Stimulated activated naive CD8-positive, alpha-beta T cell treated with anti-CD3 and anti-CD28 coated beads, Interleukin-15, Interleukin-2, amounts not matched to agents 100 ng/mL and 50 ng/mL, for 24 hours (primary cell): ENCODE measurements at regions not wholly inside any gene's neighbourhood (a gene's known extent, or its start where the extent isn't known, plus 50 kb on each side); places are given as distances from the start of the nearest gene placed in this dataset.

Experiments used
- H3K27ac Mint-ChIP-seq: one replicate; pipeline ENCODE4 v1.8.0; 2021; ENCODE audit warnings: mild to moderate bottlenecking, mixed read lengths
- H3K27me3 Mint-ChIP-seq: one replicate; pipeline ENCODE4 v1.8.0; 2021; ENCODE audit warnings: mixed read lengths
- H3K36me3 Mint-ChIP-seq: one replicate; pipeline ENCODE4 v1.8.0; 2021; ENCODE audit warnings: low read depth, mixed read lengths
- H3K4me1 Mint-ChIP-seq: one replicate; pipeline ENCODE4 v1.8.0; 2021; ENCODE audit warnings: low read depth, mixed read lengths
- H3K4me3 Mint-ChIP-seq: one replicate; pipeline ENCODE4 v1.8.0; 2021; ENCODE audit warnings: mild to moderate bottlenecking, mixed read lengths
- H3K9me3 Mint-ChIP-seq: one replicate; pipeline ENCODE4 v1.8.0; 2021; ENCODE audit warnings: mixed read lengths

- Mint-ChIP-seq H3K9me3 (peaks cover 15% of the 10 kb centered on the region), H3K4me1 (no peaks in the 10 kb centered on the region), H3K36me3 (no peaks in the 10 kb centered on the region), H3K27ac (no peak overlapping the region), H3K4me3 (no peak overlapping the region), H3K27me3 (no peaks in the 10 kb centered on the region)
Observed at GRCh38 chr4:22052076-22052475, 103.5 kb upstream of the KCNIP4 start.

GRCh38 chr4:22048323-22048722 is 99.8 kb upstream of the KCNIP4 start:
- H3K36me3 Mint-ChIP-seq, result no peaks in the 10 kb centered on the region

GRCh38 chr4:22047793-22048192 is 99.2 kb upstream of the KCNIP4 start:
- no peak overlapping the region for H3K4me3 Mint-ChIP-seq
- no peak overlapping the region for H3K27ac Mint-ChIP-seq
- no peaks in the 10 kb centered on the region for H3K4me1 Mint-ChIP-seq
- H3K27me3 Mint-ChIP-seq, result no peaks in the 10 kb centered on the region
- no peaks in the 10 kb centered on the region for H3K36me3 Mint-ChIP-seq
- peaks cover 15% of the 10 kb centered on the region for H3K9me3 Mint-ChIP-seq

More at GRCh38 chr4:22048323-22048722, 99.8 kb upstream of the KCNIP4 start:
- Mint-ChIP-seq H3K4me1 (no peaks in the 10 kb centered on the region), H3K27ac (no peak overlapping the region), H3K4me3 (no peak overlapping the region), H3K9me3 (peaks cover 13% of the 10 kb centered on the region), H3K27me3 (no peaks in the 10 kb centered on the region)

- peaks cover 17% of the 10 kb centered on the region for H3K9me3 Mint-ChIP-seq
- H3K27ac Mint-ChIP-seq, result no peak overlapping the region
- H3K27me3 Mint-ChIP-seq, result no peaks in the 10 kb centered on the region
- H3K36me3 Mint-ChIP-seq, result no peaks in the 10 kb centered on the region
- H3K4me3 Mint-ChIP-seq, result no peak overlapping the region
- H3K4me1 Mint-ChIP-seq, result no peaks in the 10 kb centered on the region
Observed at GRCh38 chr4:22045051-22045630, 96.6 kb upstream of the KCNIP4 start.

GRCh38 chr4:22031423-22031822 is 82.9 kb upstream of the KCNIP4 start:
- Mint-ChIP-seq H3K27ac (no peak overlapping the region), H3K4me3 (no peak overlapping the region)

GRCh38 chr4:22030881-22031280 is 82.3 kb upstream of the KCNIP4 start:
- H3K9me3 Mint-ChIP-seq, result peaks cover 12% of the 10 kb centered on the region
- no peaks in the 10 kb centered on the region for H3K27me3 Mint-ChIP-seq
- H3K36me3 Mint-ChIP-seq, result no peaks in the 10 kb centered on the region
- no peak overlapping the region for H3K4me3 Mint-ChIP-seq
- no peak overlapping the region for H3K27ac Mint-ChIP-seq
- no peaks in the 10 kb centered on the region for H3K4me1 Mint-ChIP-seq

More at GRCh38 chr4:22031423-22031822, 82.9 kb upstream of the KCNIP4 start:
- Mint-ChIP-seq H3K4me1 (no peaks in the 10 kb centered on the region), H3K9me3 (peaks cover 12% of the 10 kb centered on the region), H3K36me3 (no peaks in the 10 kb centered on the region), H3K27me3 (no peaks in the 10 kb centered on the region)

- no peak overlapping the region for H3K27ac Mint-ChIP-seq
- no peak overlapping the region for H3K4me3 Mint-ChIP-seq
- H3K27me3 Mint-ChIP-seq, result no peaks in the 10 kb centered on the region
- no peaks in the 10 kb centered on the region for H3K36me3 Mint-ChIP-seq
- peaks cover 12% of the 10 kb centered on the region for H3K9me3 Mint-ChIP-seq
- no peaks in the 10 kb centered on the region for H3K4me1 Mint-ChIP-seq
Observed at GRCh38 chr4:22030307-22030706, 81.7 kb upstream of the KCNIP4 start.

GRCh38 chr4:22029803-22030202 is 81.2 kb upstream of the KCNIP4 start:
- no peaks in the 10 kb centered on the region for H3K36me3 Mint-ChIP-seq
- H3K9me3 Mint-ChIP-seq, result peaks cover 9% of the 10 kb centered on the region
- H3K27ac Mint-ChIP-seq, result no peak overlapping the region
- no peaks in the 10 kb centered on the region for H3K27me3 Mint-ChIP-seq
- H3K4me3 Mint-ChIP-seq, result no peak overlapping the region
- H3K4me1 Mint-ChIP-seq, result no peaks in the 10 kb centered on the region

- Mint-ChIP-seq H3K36me3 (no peaks in the 10 kb centered on the region), H3K4me3 (no peak overlapping the region), H3K9me3 (no peaks in the 10 kb centered on the region), H3K4me1 (no peaks in the 10 kb centered on the region), H3K27ac (no peak overlapping the region), H3K27me3 (no peaks in the 10 kb centered on the region)
Observed at GRCh38 chr4:22021106-22021505, 72.5 kb upstream of the KCNIP4 start.

- no peaks in the 10 kb centered on the region for H3K4me1 Mint-ChIP-seq
- no peak overlapping the region for H3K27ac Mint-ChIP-seq
- H3K27me3 Mint-ChIP-seq, result no peaks in the 10 kb centered on the region
- no peaks in the 10 kb centered on the region for H3K36me3 Mint-ChIP-seq
- no peaks in the 10 kb centered on the region for H3K9me3 Mint-ChIP-seq
- no peak overlapping the region for H3K4me3 Mint-ChIP-seq
Observed at GRCh38 chr4:22020129-22020528, 71.6 kb upstream of the KCNIP4 start.

GRCh38 chr4:22019676-22020075 is 71.1 kb upstream of the KCNIP4 start:
- H3K4me1 Mint-ChIP-seq, result no peaks in the 10 kb centered on the region

GRCh38 chr4:22014222-22014741 is 65.7 kb upstream of the KCNIP4 start:
- Mint-ChIP-seq H3K27ac (no peak overlapping the region), H3K36me3 (no peaks in the 10 kb centered on the region), H3K27me3 (no peaks in the 10 kb centered on the region), H3K4me3 (no peak overlapping the region), H3K9me3 (peaks cover 4% of the 10 kb centered on the region), H3K4me1 (no peaks in the 10 kb centered on the region)

More at GRCh38 chr4:22019676-22020075, 71.1 kb upstream of the KCNIP4 start:
- Mint-ChIP-seq H3K27ac (no peak overlapping the region), H3K27me3 (no peaks in the 10 kb centered on the region), H3K36me3 (no peaks in the 10 kb centered on the region), H3K9me3 (no peaks in the 10 kb centered on the region), H3K4me3 (no peak overlapping the region)

- Mint-ChIP-seq H3K4me1 (no peaks in the 10 kb centered on the region), H3K36me3 (no peaks in the 10 kb centered on the region), H3K27ac (no peak overlapping the region), H3K27me3 (no peaks in the 10 kb centered on the region), H3K4me3 (no peak overlapping the region), H3K9me3 (peaks cover 10% of the 10 kb centered on the region)
Observed at GRCh38 chr4:22003878-22004277, 55.3 kb upstream of the KCNIP4 start.
